DOHH2 (cell line): ENCODE measurements at regions not wholly inside any gene's neighbourhood (a gene's known extent, or its start where the extent isn't known, plus 50 kb on each side); places are given as distances from the start of the nearest gene placed in this dataset.

Experiments
- CTCF ChIP-seq: fragments of 200-600 bp; sonication (generic); IDR thresholded peaks from one replicate; pipeline ENCODE4 v1.5.1; 2014; ENCODE audit warnings: antibody characterized with exemption, mild to moderate bottlenecking, low read depth, low read length; ENCODE audit not compliant: poor library complexity, severe bottlenecking
- EZH2phosphoT487 ChIP-seq: fragments of 200-600 bp; sonication (generic); IDR thresholded peaks from 2 replicates; pipeline ENCODE4 v1.6.1; 2017; ENCODE audit warnings: borderline replicate concordance, mild to moderate bottlenecking, antibody characterized with exemption, low read length, moderate library complexity, mixed read lengths

- TF ChIP-seq CTCF (no peak), EZH2phosphoT487 (no peak)
Measured at GRCh38 chr10:78222096-78222790, 188.6 kb downstream of the RPS24 start.
